ENCODE measurements at regions not wholly inside any gene's neighbourhood (a gene's known extent, or its start where the extent isn't known, plus 50 kb on each side); places are given as distances from the start of the nearest gene placed in this dataset.
"Not testable (repeated sequence)": the region's sequence is repeated elsewhere in the genome, so short reads cannot be mapped to it uniquely, and the experiment has no call there.

DNA sequence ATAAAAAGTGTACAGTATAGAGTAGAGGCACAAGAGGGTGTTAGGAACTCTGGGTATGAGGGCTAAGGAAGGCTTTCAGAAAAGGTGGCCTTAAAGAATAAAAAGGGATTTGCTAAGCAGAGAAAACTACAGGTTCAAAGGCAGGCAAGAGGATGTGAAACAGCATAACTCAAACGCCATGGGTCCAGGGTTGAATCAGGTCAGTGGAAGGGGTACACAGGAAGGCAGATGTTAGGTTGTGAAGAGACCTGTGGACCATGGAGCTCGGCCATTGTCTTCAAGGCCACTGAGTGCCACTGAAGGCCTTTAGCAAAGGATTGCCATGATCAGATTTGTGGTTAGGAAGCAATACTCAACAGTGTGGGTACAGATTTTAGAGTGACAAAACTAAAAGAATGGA, 108.2 kb upstream of the FAM98A start:
- POLR2A ChIA-PET (ENCODE audit: low non-redundant PET) = no interaction called here
- no peak for DNase-seq (ENCODE audit: low spot score)
- TF ChIP-seq, protein P1, sequence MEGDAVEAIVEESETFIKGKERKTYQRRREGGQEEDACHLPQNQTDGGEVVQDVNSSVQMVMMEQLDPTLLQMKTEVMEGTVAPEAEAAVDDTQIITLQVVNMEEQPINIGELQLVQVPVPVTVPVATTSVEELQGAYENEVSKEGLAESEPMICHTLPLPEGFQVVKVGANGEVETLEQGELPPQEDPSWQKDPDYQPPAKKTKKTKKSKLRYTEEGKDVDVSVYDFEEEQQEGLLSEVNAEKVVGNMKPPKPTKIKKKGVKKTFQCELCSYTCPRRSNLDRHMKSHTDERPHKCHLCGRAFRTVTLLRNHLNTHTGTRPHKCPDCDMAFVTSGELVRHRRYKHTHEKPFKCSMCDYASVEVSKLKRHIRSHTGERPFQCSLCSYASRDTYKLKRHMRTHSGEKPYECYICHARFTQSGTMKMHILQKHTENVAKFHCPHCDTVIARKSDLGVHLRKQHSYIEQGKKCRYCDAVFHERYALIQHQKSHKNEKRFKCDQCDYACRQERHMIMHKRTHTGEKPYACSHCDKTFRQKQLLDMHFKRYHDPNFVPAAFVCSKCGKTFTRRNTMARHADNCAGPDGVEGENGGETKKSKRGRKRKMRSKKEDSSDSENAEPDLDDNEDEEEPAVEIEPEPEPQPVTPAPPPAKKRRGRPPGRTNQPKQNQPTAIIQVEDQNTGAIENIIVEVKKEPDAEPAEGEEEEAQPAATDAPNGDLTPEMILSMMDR (conservative IDR thresholded peaks at IDR 0.05; ENCODE audit: low read depth) = no peak
- no peak overlapping the region for H3K27ac ChIP-seq
- CTCF ChIA-PET = no interaction called here

GRCh38 chr2:33706410-33706809, 107.3 kb upstream of the FAM98A start:
- TF ChIP-seq, protein P1 (conservative IDR thresholded peaks at IDR 0.05; ENCODE audit: low read depth) = no peak
- DNase-seq (ENCODE audit: low spot score) = no peak
- ChIA-PET CTCF (interaction anchor here (0.6 kb wide), 1 partner anchor 100 kb away, joined by 3 read pairs; no protein-coding TSS in a partner anchor), POLR2A (ENCODE audit: low non-redundant PET) (no interaction called here)
- no peak overlapping the region for H3K27ac ChIP-seq

- ChIA-PET POLR2A (ENCODE audit: low non-redundant PET) (no interaction called here), CTCF (no interaction called here)
- H3K27ac ChIP-seq = no peak overlapping the region
- TF ChIP-seq, protein P1 (conservative IDR thresholded peaks at IDR 0.05; ENCODE audit: low read depth) = no peak
- DNase-seq (ENCODE audit: low spot score) = no peak
Measured at GRCh38 chr2:33704406-33704855, 105.3 kb upstream of the FAM98A start.

DNA sequence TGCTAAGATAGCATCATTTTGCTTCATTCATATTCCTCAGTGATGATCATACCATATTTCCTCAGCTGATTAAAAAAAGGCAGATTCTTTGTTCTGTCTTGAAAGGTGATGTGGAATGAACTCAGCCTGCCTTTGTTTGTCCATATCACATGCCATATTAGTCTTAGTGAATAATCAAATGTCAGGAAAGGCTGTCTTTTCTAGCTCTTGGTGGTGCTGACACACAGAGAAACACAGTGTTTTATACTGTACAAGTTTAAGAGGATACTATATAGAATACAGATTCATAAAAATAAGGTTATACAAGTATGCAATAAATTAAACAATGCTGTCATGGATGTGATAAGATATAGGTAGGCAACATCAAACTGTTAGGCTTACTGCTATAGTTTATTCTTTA, 97.1 kb upstream of the FAM98A start:
- no peak for DNase-seq (ENCODE audit: low spot score)
- POLR2A ChIA-PET (ENCODE audit: low non-redundant PET) = no interaction called here
- TF ChIP-seq, protein P1 (conservative IDR thresholded peaks at IDR 0.05; ENCODE audit: low read depth) = no peak
- no peak overlapping the region for H3K27ac ChIP-seq
- CTCF ChIA-PET = no interaction called here

GRCh38 chr2:33694904-33695303, 95.8 kb upstream of the FAM98A start:
- CTCF ChIA-PET = no interaction called here

GRCh38 chr2:33690686-33691085, 91.6 kb upstream of the FAM98A start:
- POLR2A ChIA-PET (ENCODE audit: low non-redundant PET); DNase-seq (ENCODE audit: low spot score); CTCF ChIA-PET; H3K27ac ChIP-seq: not testable (repeated sequence)

More at GRCh38 chr2:33694904-33695303, 95.8 kb upstream of the FAM98A start:
- POLR2A ChIA-PET (ENCODE audit: low non-redundant PET) = no interaction called here
- no peak overlapping the region for H3K27ac ChIP-seq
- TF ChIP-seq, protein P1 (conservative IDR thresholded peaks at IDR 0.05; ENCODE audit: low read depth) = no peak
- DNase-seq (ENCODE audit: low spot score) = no peak

DNA sequence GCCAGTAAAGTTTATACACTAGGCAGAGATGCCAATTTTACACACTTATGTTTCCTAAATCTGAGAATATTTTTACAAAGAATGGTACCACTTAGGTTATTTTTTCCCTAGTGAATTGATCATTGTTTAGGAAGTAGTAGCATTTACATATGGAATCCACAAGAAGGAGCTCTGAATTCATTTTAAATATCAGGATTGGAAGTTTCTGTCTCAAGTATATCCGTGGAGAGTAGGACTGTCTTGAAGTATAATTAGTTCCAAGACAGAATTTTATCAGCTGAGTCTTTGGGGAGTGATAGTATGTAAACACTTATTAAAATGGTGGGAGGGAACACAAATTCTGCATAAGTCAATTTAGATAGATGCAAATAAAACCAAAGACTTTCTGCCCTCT, 82.3 kb upstream of the FAM98A start:
- no peak for DNase-seq (ENCODE audit: low spot score)
- TF ChIP-seq, protein P1 (conservative IDR thresholded peaks at IDR 0.05; ENCODE audit: low read depth) = peak; percentile 20; the same call in 1 of the 2 replicates
- CTCF ChIA-PET = interaction anchor here (0.7 kb wide), 1 partner anchor 76 kb away, joined by 3 read pairs; no protein-coding TSS in a partner anchor
- H3K27ac ChIP-seq = no peak overlapping the region
- POLR2A ChIA-PET (ENCODE audit: low non-redundant PET) = no interaction called here
